Omental fat pad (tissue), 3 donors: ENCODE measurements at regions not wholly inside any gene's neighbourhood (a gene's known extent, or its start where the extent isn't known, plus 50 kb on each side); places are given as distances from the start of the nearest gene placed in this dataset.
A peak's percentile ranks its signal among the peaks of the same experiment; 100 is the strongest.

Experiments
- ATAC-seq: fragments of 150-250 bp; one replicate; pipeline ENCODE4 v1.9.1; 2016; ENCODE audit warnings: mild to moderate bottlenecking, moderate library complexity; ENCODE audit not compliant: low FRiP score
- DNase-seq: peaks from one replicate; pipeline ENCODE4 v3.0.0-alpha.2; 2019; ENCODE audit warnings: low spot score
- CTCF ChIP-seq, 3 donors: fragments of 450-650 bp; IDR thresholded peaks; one replicate each; pipeline ENCODE4 v1.5.1; 2016 to 2017; ENCODE audit warnings: antibody characterized with exemption in 3 of 3, mild to moderate bottlenecking in 3 of 3, moderate library complexity in 2 of 3

DNA sequence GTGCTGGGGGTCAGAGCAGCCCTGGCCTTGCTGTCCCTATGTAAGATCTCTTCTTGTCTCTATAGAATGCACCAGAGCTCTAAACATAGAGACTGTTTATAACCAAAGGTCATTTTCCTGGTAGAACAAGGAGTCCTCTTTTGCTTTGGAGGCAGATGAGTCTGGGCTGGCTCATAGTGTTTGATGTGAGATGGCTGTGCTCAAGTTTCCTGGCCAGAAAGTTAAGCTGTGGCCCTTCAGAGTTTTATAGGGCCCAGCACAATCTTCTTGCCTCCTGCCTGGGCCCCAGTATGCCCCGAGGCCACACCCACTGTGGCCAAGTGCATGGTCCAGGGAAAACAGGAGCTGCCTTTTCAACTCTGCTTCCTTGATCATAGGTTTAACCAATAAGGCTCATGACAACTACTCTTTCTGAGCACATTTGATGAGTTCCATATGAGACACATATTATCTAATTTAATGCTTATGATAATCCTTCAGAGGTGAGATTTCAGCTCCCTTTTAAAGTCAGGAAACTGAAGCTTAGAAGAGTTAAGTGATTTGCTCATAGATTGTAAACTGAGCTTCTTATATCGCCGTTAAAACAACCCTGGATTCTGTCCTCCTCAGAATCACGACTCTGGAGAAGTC lies 66.3 kb downstream of the MYCN start:
- no peak for TF ChIP-seq CTCF (IDR thresholded peaks at IDR 0.05)
- DNase-seq (no peak), ATAC-seq (no peak)

DNA sequence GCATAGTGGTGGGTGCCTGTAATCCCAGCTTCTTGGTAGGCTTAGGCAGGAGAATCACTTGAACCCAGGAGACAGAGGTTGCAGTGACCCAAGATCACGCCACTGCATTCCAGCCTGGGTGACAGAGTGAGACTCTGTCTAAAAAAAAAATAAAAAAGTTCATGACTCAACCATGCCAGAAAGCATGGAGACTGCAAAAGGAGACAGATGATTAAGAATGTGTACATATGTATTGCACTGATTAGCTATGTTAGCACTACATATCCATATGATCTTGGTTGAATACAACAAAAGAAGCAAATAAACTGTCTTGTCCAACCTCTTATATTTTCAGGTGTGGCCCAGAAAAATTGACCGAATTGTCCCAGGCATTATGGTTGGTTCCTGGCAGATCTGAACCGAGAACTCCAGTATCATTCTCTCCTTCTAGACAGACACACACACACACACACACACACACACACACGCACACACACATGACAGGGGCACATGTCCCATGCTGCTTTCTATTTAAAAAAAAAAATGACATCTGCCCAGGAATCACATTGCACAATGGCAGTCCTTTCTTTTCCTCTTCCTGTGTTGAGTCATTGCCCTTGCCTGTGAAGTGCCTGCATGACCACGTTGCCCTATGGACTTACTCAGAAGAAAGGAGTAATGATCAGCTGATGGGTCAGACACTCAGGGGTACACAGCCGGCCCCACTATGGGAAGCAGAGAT lies 65.6 kb downstream of the MYCN start:
- ATAC-seq (peak; percentile 44), DNase-seq (peak; percentile 33)
- no peak for TF ChIP-seq CTCF (IDR thresholded peaks at IDR 0.05)

- DNase-seq (no peak), ATAC-seq (no peak)
- no peak for TF ChIP-seq CTCF (IDR thresholded peaks at IDR 0.05)
These were observed 65.0 kb downstream of the MYCN start for GRCh38 chr2:16005389-16005788.

GRCh38 chr2:16003809-16004208 lies 63.5 kb downstream of the MYCN start:
- ATAC-seq (no peak), DNase-seq (no peak)
- TF ChIP-seq CTCF (IDR thresholded peaks at IDR 0.05): no peak

GRCh38 chr2:16003152-16003551 lies 62.8 kb downstream of the MYCN start:
- ATAC-seq (no peak), DNase-seq (no peak)
- no peak for TF ChIP-seq CTCF (IDR thresholded peaks at IDR 0.05)

DNA sequence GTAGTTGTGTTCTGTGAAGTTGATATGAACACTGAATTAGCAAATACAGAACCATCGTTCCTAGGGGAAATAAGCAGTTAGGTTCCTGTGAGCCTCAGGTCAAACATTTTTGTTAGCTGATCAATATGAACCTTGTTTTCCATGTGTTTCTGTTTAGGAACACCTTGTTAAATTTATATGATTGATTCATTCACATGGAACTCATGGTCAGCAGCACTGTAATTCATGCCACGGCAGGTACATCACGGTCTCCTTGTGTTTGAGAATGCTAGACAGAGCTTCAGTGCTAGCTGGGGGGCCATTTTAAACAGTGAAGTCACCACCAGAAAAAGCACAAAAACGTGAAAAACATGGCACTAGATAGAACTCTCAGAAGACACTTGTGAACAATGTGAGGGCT lies 62.2 kb downstream of the MYCN start:
- no peak for DNase-seq
- TF ChIP-seq CTCF (IDR thresholded peaks at IDR 0.05): no peak
- ATAC-seq: no peak

DNA sequence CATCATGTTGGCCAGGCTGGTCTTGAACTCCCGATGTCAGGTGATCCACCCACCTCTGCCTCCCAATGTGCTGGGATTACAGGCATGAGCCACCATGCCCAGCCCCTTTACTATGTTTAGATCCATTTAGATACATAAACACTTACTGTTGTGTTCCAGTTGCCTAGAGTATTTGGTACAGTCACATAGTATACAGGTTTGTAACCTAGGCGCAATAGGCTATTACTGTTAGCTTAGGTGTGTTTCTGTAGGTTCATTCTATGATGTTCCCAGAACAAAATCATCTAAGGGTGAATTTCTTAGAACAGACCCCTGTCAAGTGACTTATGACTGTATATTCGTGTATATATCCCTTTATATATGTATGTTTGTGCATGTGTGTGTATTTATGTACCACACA lies 61.8 kb downstream of the MYCN start:
- DNase-seq (no peak), ATAC-seq (no peak)
- no peak for TF ChIP-seq CTCF (IDR thresholded peaks at IDR 0.05)
